ENCODE measurements at regions not wholly inside any gene's neighbourhood (a gene's known extent, or its start where the extent isn't known, plus 50 kb on each side); places are given as distances from the start of the nearest gene placed in this dataset.

GRCh38 chr2:176514805-176515500 is 245.7 kb downstream of the MTX2 start:
- DNase-seq (ENCODE audit: extremely low read depth, insufficient read length), result no peak
- H3K4me3 ChIP-seq (replicated peaks; ENCODE audit: low read depth, low read length), result no peak overlapping the region

GRCh38 chr2:176516051-176516602 is 246.9 kb downstream of the MTX2 start:
- no peak for DNase-seq (ENCODE audit: extremely low read depth, insufficient read length)
- H3K36me3 ChIP-seq (ENCODE audit: control insufficient read depth, insufficient read depth, low read length), result no peaks in the 10 kb centered on the region
- H3K27me3 ChIP-seq (replicated peaks; ENCODE audit: control insufficient read depth, insufficient read depth, low read length), result no peaks in the 10 kb centered on the region
- no peak overlapping the region for H3K4me3 ChIP-seq (replicated peaks; ENCODE audit: low read depth, low read length)
- TF ChIP-seq, protein P1, sequence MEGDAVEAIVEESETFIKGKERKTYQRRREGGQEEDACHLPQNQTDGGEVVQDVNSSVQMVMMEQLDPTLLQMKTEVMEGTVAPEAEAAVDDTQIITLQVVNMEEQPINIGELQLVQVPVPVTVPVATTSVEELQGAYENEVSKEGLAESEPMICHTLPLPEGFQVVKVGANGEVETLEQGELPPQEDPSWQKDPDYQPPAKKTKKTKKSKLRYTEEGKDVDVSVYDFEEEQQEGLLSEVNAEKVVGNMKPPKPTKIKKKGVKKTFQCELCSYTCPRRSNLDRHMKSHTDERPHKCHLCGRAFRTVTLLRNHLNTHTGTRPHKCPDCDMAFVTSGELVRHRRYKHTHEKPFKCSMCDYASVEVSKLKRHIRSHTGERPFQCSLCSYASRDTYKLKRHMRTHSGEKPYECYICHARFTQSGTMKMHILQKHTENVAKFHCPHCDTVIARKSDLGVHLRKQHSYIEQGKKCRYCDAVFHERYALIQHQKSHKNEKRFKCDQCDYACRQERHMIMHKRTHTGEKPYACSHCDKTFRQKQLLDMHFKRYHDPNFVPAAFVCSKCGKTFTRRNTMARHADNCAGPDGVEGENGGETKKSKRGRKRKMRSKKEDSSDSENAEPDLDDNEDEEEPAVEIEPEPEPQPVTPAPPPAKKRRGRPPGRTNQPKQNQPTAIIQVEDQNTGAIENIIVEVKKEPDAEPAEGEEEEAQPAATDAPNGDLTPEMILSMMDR (IDR thresholded peaks at IDR 0.05; ENCODE audit: insufficient read depth, low read length, poor library complexity, severe bottlenecking), result no peak

More at GRCh38 chr2:176514805-176515500, 245.7 kb downstream of the MTX2 start:
- Histone ChIP-seq H3K27me3 (replicated peaks; ENCODE audit: control insufficient read depth, insufficient read depth, low read length) (no peaks in the 10 kb centered on the region), H3K36me3 (ENCODE audit: control insufficient read depth, insufficient read depth, low read length) (no peaks in the 10 kb centered on the region)
- TF ChIP-seq, protein P1 (IDR thresholded peaks at IDR 0.05; ENCODE audit: insufficient read depth, low read length, poor library complexity, severe bottlenecking), result no peak

DNA sequence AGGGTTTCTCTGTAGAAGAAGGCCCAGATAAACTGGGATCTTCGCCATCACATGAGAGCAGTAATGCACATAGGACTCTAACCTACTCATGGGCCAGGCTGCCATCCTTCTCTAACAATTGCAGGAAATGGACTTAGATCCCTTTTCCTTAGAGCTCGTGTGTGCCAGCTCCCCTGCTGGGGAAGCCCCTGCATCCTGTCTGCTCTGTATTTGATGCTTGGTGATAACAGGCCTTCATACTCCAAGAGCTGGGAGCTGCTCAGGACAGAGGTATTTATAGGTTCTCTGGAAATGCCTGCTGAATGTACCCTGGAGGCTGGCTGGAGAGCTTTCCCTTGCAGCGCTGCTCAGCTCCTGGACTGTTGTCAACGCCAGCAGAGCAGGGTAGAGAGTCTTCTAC is 249.6 kb downstream of the MTX2 start:
- Histone ChIP-seq H3K4me3 (replicated peaks; ENCODE audit: low read depth, low read length) (no peak overlapping the region), H3K27me3 (replicated peaks; ENCODE audit: control insufficient read depth, insufficient read depth, low read length) (no peaks in the 10 kb centered on the region), H3K36me3 (ENCODE audit: control insufficient read depth, insufficient read depth, low read length) (no peaks in the 10 kb centered on the region)
- no peak for DNase-seq (ENCODE audit: extremely low read depth, insufficient read length)
- TF ChIP-seq, protein P1 (IDR thresholded peaks at IDR 0.05; ENCODE audit: insufficient read depth, low read length, poor library complexity, severe bottlenecking), result no peak

DNA sequence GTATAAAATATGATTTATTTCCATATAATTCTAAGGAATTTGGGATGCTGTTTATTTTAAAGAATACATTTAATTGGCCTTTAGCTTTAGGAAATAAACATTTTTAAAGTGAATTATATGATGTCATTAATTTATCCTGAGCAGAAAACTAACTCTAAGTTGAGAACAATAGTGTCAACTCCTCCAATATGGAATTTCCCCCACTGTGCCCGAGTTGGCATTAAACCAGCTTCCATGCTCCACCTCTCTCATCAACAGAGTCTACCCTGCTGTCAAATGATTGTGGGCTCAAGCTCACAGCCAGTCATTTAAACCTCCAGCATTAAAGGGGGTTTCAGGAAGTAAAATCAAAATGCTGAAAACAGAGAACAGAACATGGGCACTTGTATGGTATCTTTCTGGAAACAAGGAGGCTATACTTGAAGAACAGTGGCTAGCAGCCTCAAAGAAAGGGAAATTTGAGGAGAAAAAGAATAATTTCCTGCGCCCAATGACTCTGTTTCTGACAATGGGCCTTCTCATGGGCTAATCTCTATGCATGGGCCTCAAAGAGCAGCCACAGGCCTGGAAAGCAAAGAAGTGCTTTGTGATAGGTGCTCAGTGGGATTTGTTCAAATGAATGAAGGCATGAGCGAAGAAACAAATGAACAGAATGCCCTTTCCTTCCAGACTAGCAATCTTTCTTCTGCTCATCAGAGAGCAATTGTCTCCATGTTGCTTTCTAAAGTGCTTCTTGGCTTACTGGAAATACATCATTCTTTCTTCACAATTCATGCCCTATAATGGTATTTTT is 252.8 kb downstream of the MTX2 start:
- Histone ChIP-seq H3K36me3 (ENCODE audit: control insufficient read depth, insufficient read depth, low read length) (no peaks in the 10 kb centered on the region), H3K4me3 (replicated peaks; ENCODE audit: low read depth, low read length) (no peak overlapping the region), H3K27me3 (replicated peaks; ENCODE audit: control insufficient read depth, insufficient read depth, low read length) (no peaks in the 10 kb centered on the region)
- DNase-seq (ENCODE audit: extremely low read depth, insufficient read length), result no peak
- TF ChIP-seq, protein P1 (IDR thresholded peaks at IDR 0.05; ENCODE audit: insufficient read depth, low read length, poor library complexity, severe bottlenecking), result no peak

DNA sequence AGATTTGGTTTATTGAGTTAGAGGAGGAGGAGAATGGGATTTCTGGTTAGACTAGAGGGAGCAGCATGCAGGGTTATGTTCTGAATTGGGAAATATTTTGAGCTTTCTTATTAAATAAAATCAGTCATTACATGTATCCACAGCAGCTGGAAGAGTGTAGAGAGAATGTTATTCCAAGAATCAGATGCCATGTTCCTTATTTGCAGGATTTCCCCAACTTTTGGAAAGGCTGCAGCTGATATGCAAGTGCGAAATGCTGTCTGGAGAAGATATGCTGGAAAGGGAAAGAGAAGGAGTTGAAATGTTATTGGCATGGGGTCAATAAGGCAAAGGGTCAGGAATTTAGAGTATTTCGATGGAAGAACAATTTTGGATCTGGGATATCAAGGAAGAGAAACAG is 255.8 kb downstream of the MTX2 start:
- Histone ChIP-seq H3K27me3 (replicated peaks; ENCODE audit: control insufficient read depth, insufficient read depth, low read length) (no peaks in the 10 kb centered on the region), H3K4me3 (replicated peaks; ENCODE audit: low read depth, low read length) (no peak overlapping the region), H3K36me3 (ENCODE audit: control insufficient read depth, insufficient read depth, low read length) (no peaks in the 10 kb centered on the region)
- no peak for DNase-seq (ENCODE audit: extremely low read depth, insufficient read length)
- TF ChIP-seq, protein P1 (IDR thresholded peaks at IDR 0.05; ENCODE audit: insufficient read depth, low read length, poor library complexity, severe bottlenecking), result no peak

Measured in GM06990 (cell line).